ENCODE measurements at regions not wholly inside any gene's neighbourhood (a gene's known extent, or its start where the extent isn't known, plus 50 kb on each side); places are given as distances from the start of the nearest gene placed in this dataset.
"Not testable (repeated sequence)": the region's sequence is repeated elsewhere in the genome, so short reads cannot be mapped to it uniquely, and the experiment has no call there.

DNA sequence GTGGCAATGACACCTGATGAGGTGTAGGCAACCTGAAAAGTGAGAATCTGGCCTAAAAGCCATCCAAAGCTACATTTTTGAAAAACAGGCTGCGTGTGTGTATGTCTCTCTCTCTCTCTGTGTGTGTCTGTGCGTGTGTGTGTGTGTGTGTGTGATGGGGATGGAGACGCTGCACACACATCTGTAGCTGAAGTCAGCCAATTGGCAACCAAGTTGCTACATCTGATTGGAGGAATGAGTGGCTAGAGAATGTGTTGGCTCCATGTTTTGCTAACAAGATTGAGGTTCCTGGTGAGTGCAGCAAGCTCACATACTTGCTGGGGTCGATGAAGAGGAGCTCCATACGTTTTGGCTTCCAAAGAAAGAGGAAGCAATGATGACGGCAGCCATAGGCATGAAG, 311.4 kb upstream of the NCAM1 start:
- no peak for DNase-seq (ENCODE audit: low spot score)

DNA sequence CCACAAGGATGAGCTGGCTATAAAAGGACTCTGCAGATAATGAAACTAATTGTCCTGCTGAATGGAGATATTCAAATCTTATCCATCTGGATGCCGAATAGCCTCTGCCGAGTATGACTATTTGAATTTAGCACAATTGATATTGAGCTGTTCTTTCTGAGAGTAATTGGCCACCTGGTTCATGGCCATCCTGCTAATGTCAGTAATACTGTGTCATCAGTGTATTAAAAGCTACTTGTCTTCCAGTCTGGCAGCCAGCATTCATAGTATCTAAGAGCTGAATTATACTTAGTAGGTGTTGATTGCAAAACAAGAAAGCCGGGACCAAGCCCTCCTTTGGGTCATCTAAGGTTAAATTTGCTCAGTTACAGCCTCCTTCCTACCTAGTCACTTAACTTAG, 310.7 kb upstream of the NCAM1 start:
- DNase-seq (ENCODE audit: low spot score) = no peak

DNA sequence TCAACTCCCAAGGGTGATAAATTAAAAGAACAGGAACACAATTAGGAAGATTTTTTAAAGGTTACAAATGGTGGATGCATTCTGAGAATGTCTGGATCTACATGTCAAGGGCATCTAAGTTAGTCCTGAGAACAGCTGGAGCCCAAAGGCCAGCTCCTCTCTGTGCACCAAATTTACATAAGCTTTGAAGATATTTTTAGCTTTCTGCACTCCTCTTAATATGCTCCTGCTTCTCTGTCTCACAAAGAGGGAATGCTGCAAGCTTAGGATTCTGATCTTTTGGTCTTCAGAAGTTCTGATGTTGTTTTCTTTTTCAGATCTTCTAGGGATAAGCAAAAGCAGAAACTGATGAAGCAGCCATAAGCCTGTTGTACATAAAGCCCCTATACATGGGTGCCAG, 309.8 kb upstream of the NCAM1 start:
- no peak for DNase-seq (ENCODE audit: low spot score)

DNA sequence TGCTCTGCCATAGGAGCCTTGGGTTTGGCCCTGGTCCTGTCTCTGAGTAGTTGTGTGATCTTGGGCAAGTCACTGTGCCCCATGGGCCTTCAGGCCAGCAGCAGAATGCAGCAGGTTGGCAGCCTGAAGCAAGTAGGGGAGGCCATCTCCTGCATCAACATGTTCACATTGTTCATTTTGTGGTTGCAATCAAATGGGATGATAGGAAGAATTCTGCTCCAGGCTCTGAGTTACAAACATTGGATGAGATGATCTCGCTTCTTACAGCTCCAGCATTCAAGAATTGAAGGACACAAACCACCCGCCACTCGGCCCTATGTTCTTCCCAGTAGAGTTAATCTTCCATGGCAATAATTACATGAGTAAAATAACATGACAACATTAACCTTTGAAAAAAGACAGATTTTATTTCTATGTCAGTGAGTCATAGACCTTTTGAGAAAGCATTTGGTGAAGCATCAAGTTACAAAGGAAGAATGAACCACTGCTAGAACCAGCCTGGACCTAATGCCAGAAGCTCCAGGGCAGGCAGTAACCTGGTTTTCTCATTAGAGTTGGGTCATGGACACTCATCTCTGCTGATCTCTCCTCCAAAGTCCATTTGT, 308.3 kb upstream of the NCAM1 start:
- DNase-seq (ENCODE audit: low spot score) = no peak

DNA sequence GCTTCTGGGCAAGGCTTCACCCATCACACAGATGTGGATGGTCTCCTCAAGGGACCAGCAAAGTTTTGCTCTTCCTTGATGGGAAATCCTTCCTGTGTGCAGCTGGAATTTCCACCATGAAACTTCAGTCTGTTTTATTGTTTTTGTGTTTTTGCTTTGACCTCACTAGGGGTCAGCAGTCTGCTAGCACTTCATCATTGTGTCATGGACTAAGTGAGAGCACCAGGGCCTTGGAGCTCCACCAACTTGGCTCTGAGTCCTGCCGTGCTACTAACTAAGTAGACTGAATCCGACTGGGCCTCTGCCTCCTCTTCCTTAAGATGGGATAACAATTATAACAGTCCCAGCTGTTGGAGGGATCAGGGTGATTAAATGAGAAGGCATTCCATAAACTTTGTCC, 305.8 kb upstream of the NCAM1 start:
- no peak for DNase-seq (ENCODE audit: low spot score)

DNA sequence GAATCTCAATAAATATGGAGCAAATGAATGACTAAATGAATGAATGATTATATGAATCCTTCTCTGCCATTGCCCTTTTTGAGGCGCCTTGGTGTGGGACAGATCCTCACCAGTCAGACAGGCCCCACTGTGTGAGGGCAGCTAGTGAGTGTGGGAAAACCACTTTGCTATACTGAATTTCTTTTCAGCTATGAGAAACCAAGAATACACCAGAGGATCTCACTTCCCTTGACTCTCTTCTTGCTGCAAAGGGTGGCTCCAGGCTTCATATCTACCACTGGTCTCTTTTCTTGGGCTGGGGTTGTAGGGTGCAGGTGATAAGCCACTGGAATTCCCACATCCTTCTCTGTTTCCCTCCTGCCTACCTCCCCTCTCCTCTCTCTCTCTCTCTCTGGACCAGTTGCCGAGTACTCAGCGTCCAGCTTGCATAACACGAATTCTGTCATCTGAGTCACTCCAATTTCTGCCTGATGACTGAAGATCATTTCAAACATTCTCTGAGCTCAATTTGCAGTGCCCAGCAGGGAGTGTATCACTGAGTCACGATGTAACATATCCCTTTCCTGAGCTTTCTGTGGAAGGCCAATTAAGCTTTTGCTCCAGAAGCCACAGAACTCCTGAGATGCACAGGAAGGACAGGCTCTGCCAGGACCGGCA, 304.3 kb upstream of the NCAM1 start:
- DNase-seq (ENCODE audit: low spot score) = no peak

DNA sequence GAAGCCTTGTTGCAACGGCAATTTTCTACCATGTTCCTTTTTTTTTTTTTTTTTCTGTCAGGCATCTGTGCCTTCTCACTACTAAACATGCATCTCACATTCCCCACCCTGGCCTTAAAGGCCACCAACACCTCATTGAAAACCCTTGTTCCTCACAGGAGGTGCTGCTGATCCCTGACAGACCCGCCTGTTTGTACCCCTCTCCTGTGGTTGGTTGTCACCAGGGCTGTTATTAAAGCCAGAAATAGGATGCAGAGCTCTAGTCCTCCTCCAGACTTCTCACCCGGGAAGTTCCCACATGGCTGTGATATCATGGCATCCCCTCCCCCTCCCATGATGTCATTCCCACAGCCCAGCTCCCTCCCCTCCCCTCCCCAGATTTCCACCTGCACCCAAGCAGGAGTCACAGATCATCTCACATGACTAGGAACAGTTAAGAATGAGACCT, 302.8 kb upstream of the NCAM1 start:
- DNase-seq (ENCODE audit: low spot score) = no peak

DNA sequence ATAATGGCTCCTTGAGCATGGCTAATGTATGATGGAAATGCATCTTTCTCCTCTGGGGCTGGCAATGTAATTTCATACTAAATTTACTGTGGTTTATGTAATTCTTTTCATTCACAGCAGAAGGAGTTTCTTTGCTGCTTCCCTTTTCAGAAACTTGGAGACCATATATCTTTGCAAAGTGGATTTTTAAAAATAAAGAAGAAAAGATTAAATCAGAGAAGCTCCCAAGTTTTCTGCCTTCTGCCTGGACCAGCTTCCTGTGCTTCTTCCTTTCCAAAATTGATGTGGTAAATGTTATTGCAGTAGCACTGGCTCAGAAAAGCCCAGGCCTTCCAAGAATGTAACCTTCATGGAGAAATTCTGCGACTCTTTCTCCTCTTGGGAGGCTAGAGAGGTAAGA, 300.1 kb upstream of the NCAM1 start:
- DNase-seq (ENCODE audit: low spot score) = no peak

DNA sequence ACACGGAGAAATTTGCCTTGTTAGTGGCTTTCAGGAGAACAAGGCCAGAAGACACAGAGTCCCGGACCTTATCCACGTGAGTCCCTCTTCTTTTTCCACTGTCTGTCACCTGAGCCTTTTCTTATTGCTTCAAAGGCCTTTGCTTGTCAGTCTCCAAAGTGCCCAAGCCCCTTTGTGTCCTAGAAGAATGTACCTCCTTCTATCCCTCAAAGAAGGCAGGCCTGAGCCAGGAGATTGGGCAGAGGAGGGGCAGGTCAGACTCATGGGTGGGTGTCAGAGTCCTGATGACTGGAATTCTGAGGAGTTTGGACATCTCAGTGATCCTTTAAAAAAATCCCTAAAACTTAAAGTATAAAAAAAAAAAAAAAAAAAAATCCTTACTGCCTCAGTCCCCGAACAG, 299.6 kb upstream of the NCAM1 start:
- DNase-seq (ENCODE audit: low spot score) = no peak

DNA sequence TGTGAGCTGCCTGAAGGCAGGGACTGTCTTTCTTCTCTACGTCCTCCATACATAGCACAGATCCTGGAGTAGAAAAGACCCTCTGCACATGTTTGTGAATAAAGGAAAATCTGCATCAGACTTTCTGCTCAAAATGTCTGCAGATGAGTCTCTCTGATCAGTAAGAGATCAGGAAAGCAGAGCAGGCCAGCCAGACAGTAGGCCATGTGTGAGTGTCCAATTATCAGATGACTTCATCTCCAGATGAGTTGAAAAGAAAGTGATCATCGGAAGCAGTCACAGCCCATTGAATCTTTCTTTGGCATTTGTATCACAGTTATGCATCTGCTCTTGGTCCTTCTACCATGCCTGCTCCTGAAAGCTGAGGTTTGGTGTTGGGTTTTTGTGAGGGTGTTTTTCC, 298.7 kb upstream of the NCAM1 start:
- no peak for DNase-seq (ENCODE audit: low spot score)

DNA sequence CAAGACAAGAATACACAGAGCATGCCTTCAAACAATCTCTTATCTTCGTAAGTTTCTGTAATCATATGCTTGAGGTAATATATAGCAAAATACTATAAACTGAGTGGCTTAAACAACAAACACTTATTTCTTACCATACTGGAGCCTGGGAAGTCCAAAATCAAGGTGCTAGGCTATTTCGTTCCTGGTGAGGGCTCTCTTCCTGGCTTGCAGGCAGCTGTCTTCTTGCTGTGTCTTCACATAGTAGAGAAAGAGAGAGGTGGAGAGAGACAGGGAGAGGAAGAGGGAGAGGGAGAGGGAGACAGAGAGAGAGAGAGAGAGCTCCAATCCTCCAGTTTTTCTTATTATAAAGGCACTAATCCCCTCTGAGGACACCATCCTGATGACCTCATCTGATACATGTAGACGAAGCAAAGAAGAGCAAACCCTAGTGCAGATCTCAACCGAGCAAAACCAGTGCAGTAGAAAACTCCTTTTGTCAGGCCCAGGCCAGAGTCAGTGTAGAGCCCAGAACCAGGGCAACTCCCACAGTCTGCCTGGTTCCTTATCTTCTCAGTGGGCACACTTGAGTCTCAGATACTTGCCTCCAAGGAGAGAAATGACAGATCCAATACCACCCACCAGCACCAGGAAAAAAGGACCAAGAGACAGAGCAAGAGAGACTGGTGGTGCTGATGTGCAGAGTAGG, 297.1 kb upstream of the NCAM1 start:
- no peak for DNase-seq (ENCODE audit: low spot score)

DNA sequence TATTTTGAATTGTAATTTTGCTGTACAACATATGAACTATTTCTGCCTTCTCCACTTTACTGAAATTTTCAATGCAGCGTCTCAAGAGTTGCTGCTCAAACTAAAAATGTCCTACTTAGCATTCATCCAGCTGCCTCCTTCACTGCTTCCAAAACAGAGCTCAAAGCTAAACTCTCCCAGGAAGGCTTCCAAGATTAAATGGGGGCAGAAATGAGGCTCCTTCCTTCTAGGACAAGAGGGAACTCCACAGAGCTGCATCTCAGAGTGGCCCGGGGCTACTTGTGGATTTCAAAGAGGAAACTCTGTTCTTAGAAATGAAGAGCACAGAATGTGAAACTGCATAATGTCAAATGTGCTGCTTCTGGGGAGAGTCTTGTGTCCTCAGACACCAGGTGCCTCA, 295.9 kb upstream of the NCAM1 start:
- DNase-seq (ENCODE audit: low spot score) = no peak

DNA sequence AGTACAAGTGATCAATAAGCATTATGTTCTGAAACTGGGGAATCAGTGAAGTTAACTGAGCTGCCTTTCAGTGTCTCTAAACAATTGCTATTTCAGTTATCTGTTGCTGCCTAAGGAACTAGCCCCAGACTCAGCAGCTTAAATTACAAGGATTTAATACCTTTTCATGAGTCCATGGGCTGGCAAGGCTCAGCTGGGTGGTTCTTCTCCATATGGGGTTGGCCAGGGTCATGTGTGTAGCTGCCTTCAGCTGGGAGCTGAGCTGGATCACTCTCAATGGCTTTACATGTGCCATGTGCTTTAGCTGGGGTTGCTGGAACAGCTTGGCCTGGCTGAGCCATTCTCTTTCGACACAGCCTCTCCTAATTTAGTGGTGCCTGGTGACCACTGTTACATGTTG, 295.0 kb upstream of the NCAM1 start:
- DNase-seq (ENCODE audit: low spot score) = no peak

DNA sequence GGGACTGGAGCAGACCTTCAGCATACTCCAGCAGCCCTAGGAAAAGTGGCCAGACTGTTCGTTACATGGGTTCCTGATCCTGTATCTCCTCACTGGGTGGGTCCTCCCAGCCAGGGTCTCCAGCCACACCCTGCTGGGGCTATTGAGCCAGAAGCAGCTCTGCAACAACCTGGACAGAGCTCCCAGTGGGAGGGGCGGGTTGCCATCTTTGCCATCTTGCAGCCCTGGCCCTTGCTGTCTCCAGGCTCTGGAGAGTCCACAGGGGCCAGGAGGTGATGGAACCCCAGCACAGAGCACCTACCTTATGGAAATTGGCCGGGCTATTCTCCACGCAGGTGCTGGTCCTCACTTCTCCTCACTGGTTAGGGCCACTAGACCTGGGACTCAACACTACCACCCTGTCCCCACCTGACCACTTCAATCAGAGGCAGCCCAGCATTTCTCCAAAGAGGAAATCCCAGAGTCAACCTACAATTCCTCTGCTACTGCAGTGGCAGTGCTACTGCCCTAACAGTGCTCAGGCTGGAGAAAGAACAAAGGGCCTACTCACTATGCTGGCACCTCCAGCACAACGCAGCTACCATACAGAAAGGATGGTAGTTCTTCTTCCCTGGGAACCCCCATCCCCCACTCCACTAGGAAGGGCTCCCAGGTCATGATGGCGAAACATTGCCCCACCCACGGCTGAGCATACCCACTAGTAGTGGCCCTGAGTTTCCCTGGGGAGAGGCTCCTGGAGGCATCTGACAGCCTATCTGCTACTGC, 290.2 kb upstream of the NCAM1 start:
- no peak for DNase-seq (ENCODE audit: low spot score)

DNA sequence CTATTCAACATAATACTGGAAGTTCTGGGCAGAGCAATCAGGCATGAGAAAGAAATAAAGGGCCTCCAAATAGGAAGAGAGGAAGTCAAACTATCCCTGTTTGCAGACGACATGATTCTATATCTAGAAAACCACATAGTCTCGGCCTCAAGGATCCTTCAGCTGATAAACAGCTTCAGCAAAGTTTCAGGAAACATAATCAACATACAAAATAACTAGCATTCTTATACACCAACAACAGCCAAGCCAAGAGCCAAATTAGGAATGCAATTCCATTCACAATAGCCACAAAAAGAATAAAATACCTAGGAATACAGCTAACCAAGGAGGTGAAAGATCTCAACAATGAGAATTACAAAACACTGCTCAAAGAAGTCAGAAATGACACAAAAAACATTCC, 287.8 kb upstream of the NCAM1 start:
- DNase-seq (ENCODE audit: low spot score) = not testable (repeated sequence)

DNA sequence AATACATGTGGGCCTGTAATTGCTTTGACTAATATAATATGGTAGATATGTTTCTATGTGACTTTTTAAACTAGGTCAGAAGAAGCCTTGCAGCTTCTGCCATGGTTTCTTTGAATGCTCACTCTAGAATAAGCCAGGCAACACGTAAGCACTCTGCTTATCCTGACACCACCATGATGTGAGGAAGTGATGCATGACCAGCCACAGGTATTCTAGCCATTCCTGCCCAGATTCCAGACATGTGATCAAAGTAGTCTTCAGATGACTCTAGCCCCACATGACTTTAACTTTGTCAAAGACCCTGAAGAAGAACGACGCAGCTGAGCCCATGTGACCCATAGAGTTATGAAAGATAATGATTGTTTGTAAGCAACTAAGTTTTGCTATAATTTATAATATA, 276.1 kb upstream of the NCAM1 start:
- no peak for DNase-seq (ENCODE audit: low spot score)

DNA sequence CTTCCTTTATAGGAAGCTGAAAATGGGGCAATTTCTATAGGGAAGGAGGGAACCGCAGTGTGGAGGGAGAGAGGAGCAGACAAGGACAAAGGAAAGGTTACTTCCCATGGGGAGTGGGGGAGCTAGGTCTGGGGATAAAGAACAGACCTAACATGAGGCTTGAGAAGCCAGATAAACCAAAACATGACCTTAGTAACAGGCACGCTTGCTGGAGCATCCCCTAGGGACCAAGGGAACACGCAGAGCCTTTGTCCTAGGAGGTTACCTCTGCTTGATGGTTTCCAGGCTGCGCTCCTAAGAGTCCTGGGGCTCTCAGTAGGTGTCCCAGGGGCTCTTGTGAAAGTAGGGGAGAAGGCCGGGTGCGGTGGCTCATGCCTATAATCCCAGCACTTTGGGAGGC, 271.4 kb upstream of the NCAM1 start:
- no peak for DNase-seq (ENCODE audit: low spot score)

DNA sequence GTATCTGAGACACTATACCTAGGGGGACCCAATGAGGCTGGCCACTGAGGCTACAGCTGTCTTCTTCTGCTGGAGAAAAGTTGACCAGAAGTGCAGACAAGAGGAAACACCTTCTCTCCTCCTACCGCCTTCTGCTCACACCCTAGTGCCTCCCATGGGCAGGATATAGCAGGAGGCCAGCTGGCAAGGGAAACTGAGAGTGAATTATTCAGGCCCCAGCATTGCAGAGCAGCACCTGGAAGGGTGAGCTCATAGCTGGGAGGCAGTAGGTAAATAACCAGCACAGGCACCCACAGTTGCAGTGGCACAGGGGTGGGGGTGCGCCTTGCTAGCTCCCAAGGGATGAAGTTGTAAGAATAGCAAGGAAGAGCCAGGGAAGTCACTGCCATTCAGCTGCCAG, 267.4 kb upstream of the NCAM1 start:
- DNase-seq (ENCODE audit: low spot score) = no peak

DNA sequence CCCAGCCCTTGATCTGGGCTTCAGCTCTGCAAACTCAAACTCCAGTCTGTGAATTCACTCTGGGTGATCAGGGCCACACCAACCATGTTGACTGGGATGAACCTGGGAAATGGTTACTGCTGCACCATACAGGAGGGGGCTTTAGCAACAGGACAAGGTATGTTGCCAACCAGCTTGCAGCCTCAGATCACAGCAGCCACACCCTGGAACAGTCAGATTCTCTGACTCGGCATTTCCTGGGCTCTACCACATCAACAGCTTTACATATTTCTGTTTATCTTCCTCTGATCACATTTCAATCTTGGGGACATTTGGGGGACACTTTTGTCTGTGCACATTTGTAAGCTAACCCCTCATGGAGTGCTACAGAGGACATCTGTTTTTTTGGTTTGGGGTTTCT, 267.0 kb upstream of the NCAM1 start:
- no peak for DNase-seq (ENCODE audit: low spot score)

DNA sequence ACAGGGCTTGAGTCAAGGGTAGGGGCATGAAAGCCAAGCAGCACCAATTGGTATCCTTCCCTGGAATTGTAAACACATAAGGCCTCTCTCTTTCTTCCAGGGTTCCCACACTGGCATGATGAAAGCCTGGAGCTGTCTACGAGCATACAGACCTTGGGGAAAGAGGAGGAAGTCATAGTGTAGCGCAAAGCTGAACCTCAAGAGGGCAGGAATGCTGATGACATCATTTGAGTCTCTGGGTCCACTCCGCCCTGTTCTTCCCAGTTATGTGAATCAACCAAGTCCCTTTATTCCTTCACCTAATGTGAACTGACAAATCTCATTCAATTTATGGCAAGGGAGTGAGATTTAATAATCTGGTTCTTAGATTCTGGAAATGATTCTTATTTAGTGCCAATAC, 266.4 kb upstream of the NCAM1 start:
- no peak for DNase-seq (ENCODE audit: low spot score)

DNA sequence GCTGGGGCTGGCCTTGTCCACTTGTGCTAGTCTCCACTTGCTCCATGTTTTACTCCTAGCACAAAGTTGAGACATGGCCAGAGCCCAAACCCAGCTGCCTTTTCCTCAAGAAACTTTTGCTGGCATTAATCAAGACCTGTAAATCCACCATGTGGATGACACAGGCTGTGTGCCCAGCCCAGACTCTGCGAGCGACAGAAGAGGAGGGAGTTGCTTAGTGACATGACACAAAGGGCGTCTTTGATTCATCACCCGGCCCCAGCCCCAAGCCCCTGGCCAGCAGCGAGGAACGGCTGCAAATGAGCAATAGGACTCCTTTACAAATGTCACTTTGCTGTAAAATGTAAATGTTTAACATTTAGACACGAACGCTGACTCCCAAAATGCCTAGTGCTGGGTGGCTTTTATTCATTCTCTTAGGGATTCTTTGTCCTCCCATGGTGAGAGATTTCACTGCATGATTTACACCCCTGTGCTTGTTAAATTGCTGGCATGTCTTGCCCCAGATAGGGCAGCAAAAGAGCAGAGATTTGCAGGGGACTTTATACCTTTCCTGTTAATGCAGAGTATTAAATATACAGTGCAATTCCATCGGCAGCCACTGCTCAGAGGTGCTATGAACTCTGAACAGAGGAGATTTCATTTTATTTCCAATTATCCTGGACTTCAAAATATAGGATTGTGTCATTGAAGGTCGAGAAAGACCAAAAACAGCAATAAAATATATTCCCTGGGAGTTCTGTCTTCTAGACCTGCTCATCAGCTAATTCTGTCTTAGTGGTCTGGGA, 263.6 kb upstream of the NCAM1 start:
- DNase-seq (ENCODE audit: low spot score) = no peak

DNA sequence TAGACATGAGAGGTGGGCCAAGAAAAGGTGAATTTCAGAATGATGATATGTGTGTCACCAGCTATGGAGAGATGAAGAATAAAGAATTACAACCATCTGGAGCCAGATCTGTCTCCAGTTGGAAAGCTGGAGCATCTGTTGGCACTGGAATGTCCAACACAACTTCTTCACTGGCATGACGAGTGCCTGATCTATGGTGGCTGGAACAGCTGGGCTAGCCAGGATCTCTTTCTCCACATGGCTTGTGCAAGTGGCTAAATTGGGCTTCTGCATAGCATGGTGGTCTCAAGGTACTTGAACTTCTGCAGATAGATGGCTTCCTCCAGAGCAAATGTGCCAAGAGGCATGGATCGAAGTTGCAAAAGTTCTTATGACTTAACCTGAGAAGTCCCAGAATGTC, 256.1 kb upstream of the NCAM1 start:
- no peak for DNase-seq (ENCODE audit: low spot score)
